ENCODE measurements at regions not wholly inside any gene's neighbourhood (a gene's known extent, or its start where the extent isn't known, plus 50 kb on each side); places are given as distances from the start of the nearest gene placed in this dataset.

GRCh38 chr18:55713707-55714106 is 125.7 kb upstream of the TCF4 start:
- Histone ChIP-seq H3K9me3 (no peaks in the 10 kb centered on the region), H3K36me3 (ENCODE audit: control insufficient read depth, insufficient read depth, low read length) (no peaks in the 10 kb centered on the region), H3K4me1 (no peaks in the 10 kb centered on the region), H3K27me3 (replicated peaks; ENCODE audit: control insufficient read depth, insufficient read depth, low read length) (no peaks in the 10 kb centered on the region), H3K4me3 (ENCODE audit: low read depth, low read length) (no peak overlapping the region)
- intact Hi-C loops (cut with micrococcal nuclease; ENCODE audit: unreplicated experiment), result no loop called here
- DNase-seq, result no peak
- Mint-ChIP-seq H3K9me3 (ENCODE audit: unreplicated experiment) (peaks cover 24% of the 10 kb centered on the region), H3K27ac (ENCODE audit: unreplicated experiment) (no peak overlapping the region), H3K36me3 (ENCODE audit: insufficient read depth, unreplicated experiment) (no peaks in the 10 kb centered on the region), H3K4me3 (ENCODE audit: unreplicated experiment) (no peak overlapping the region), H3K27me3 (ENCODE audit: insufficient read depth, unreplicated experiment) (no peaks in the 10 kb centered on the region), H3K4me1 (ENCODE audit: low read depth, unreplicated experiment) (no peaks in the 10 kb centered on the region)
- BruUV-seq (replicated peaks), result no TSS peak
- POLR2A ChIA-PET, result no interaction called here
- TF ChIP-seq CTCF (IDR thresholded peaks at IDR 0.05; ENCODE audit: insufficient read depth in 1 of 2, low read depth in 1 of 2, low read length in 1 of 2, severe bottlenecking in 1 of 2, unreplicated experiment in 1 of 2), result no peak
- CTCF ChIA-PET, result no interaction called here

- no TSS peak for BruUV-seq (replicated peaks)
- ChIA-PET POLR2A (no interaction called here), CTCF (no interaction called here)
- TF ChIP-seq CTCF (IDR thresholded peaks at IDR 0.05; ENCODE audit: insufficient read depth in 1 of 2, low read depth in 1 of 2, low read length in 1 of 2, severe bottlenecking in 1 of 2, unreplicated experiment in 1 of 2), result no peak
- Histone ChIP-seq H3K4me3 (ENCODE audit: low read depth, low read length) (no peak overlapping the region), H3K27me3 (replicated peaks; ENCODE audit: control insufficient read depth, insufficient read depth, low read length) (no peaks in the 10 kb centered on the region), H3K4me1 (no peaks in the 10 kb centered on the region), H3K9me3 (no peaks in the 10 kb centered on the region), H3K36me3 (ENCODE audit: control insufficient read depth, insufficient read depth, low read length) (no peaks in the 10 kb centered on the region)
- Mint-ChIP-seq H3K36me3 (ENCODE audit: insufficient read depth, unreplicated experiment) (no peaks in the 10 kb centered on the region), H3K9me3 (ENCODE audit: unreplicated experiment) (peaks cover 26% of the 10 kb centered on the region), H3K27me3 (ENCODE audit: insufficient read depth, unreplicated experiment) (no peaks in the 10 kb centered on the region), H3K4me3 (ENCODE audit: unreplicated experiment) (no peak overlapping the region), H3K27ac (ENCODE audit: unreplicated experiment) (no peak overlapping the region), H3K4me1 (ENCODE audit: low read depth, unreplicated experiment) (no peaks in the 10 kb centered on the region)
- intact Hi-C loops (cut with micrococcal nuclease; ENCODE audit: unreplicated experiment), result no loop called here
- no peak for DNase-seq
Measured at GRCh38 chr18:55706898-55707297, 118.9 kb upstream of the TCF4 start.

GRCh38 chr18:55699233-55699765 is 111.3 kb upstream of the TCF4 start:
- H3K4me3 Mint-ChIP-seq (ENCODE audit: unreplicated experiment), result no peak overlapping the region
- no peaks in the 10 kb centered on the region for H3K36me3 Mint-ChIP-seq (ENCODE audit: insufficient read depth, unreplicated experiment)
- no peak overlapping the region for H3K27ac Mint-ChIP-seq (ENCODE audit: unreplicated experiment)
- Histone ChIP-seq H3K4me3 (ENCODE audit: low read depth, low read length) (no peak overlapping the region), H3K27me3 (replicated peaks; ENCODE audit: control insufficient read depth, insufficient read depth, low read length) (no peaks in the 10 kb centered on the region), H3K4me1 (no peaks in the 10 kb centered on the region), H3K9me3 (no peaks in the 10 kb centered on the region), H3K36me3 (ENCODE audit: control insufficient read depth, insufficient read depth, low read length) (no peaks in the 10 kb centered on the region)
- intact Hi-C loops (cut with micrococcal nuclease; ENCODE audit: unreplicated experiment), result loop anchor here (5.0 kb wide), 1 partner anchor 282 kb away; no protein-coding TSS in a partner anchor
- no peak for DNase-seq
- peaks cover 6% of the 10 kb centered on the region for H3K9me3 Mint-ChIP-seq (ENCODE audit: unreplicated experiment)
- ChIA-PET CTCF (no interaction called here), POLR2A (no interaction called here)
- no peak for TF ChIP-seq CTCF (IDR thresholded peaks at IDR 0.05; ENCODE audit: insufficient read depth in 1 of 2, low read depth in 1 of 2, low read length in 1 of 2, severe bottlenecking in 1 of 2, unreplicated experiment in 1 of 2)
- H3K4me1 Mint-ChIP-seq (ENCODE audit: low read depth, unreplicated experiment), result no peaks in the 10 kb centered on the region
- no peaks in the 10 kb centered on the region for H3K27me3 Mint-ChIP-seq (ENCODE audit: insufficient read depth, unreplicated experiment)
- BruUV-seq (replicated peaks), result no TSS peak

All from Caco-2 (cell line).